Prostate gland (tissue), 2 donors: ENCODE measurements at regions not wholly inside any gene's neighbourhood (a gene's known extent, or its start where the extent isn't known, plus 50 kb on each side); places are given as distances from the start of the nearest gene placed in this dataset.

ENCODE experiments used
- DNase-seq: peaks from one replicate; pipeline ENCODE4 v3.0.0-alpha.2; 2019; ENCODE audit warnings: low spot score
- H3K27ac ChIP-seq, 2 donors: fragments of 200-600 bp; sonication (generic); 2 replicates each; pipeline ENCODE4 v1.5.1; 2017 to 2019
- H3K27me3 ChIP-seq: fragments of 200-600 bp; sonication (generic); replicated peaks from 2 replicates; pipeline ENCODE4 v1.5.1; 2019; ENCODE audit not compliant: insufficient read depth
- H3K36me3 ChIP-seq, 2 donors: fragments of 200-600 bp; sonication (generic); 1 replicate in 1 of 2; 2 replicates in 1 of 2; pipeline versions ENCODE4 v1.5.1 to v1.8.1; 2017 to 2019
- H3K4me1 ChIP-seq: fragments of 200-600 bp; sonication (generic); replicated peaks from 2 replicates; pipeline ENCODE4 v1.5.1; 2019
- H3K4me3 ChIP-seq, 2 donors: fragments of 200-600 bp; sonication (generic); 2 replicates each; pipeline ENCODE4 v1.5.1; 2017 to 2019
- H3K9me3 ChIP-seq: fragments of 200-600 bp; sonication (generic); 2 replicates; pipeline ENCODE4 v1.5.1; 2017
- CTCF ChIP-seq, 4 experiments: fragments of 200-600 bp in 2 of 4; fragments of 450-650 bp in 2 of 4; sonication (generic) in 2 of 4; IDR thresholded peaks; 1 replicate in 3 of 4; 2 replicates in 1 of 4; pipeline ENCODE4 v1.5.1; 2016 to 2019; ENCODE audit warnings: antibody characterized with exemption in 4 of 4, mild to moderate bottlenecking in 2 of 4, moderate library complexity in 2 of 4
- POLR2A ChIP-seq: fragments of 450-650 bp; IDR thresholded peaks from one replicate; pipeline ENCODE4 v1.6.1; 2016; ENCODE audit warnings: antibody characterized with exemption, mild to moderate bottlenecking
- POLR2AphosphoS5 ChIP-seq: sonication (generic); formaldehyde crosslinking; IDR thresholded peaks from one replicate; pipeline ENCODE4 v1.6.1; 2017; ENCODE audit warnings: antibody characterized with exemption
- WGBS: methylation state at CpG from one replicate; pipeline ENCODE4 v1.1.5; 2018; 5-methylcytosine and 5-hydroxymethylcytosine counted together
- intact Hi-C: fragments of 100-400 bp; cut with DNase I; formaldehyde crosslinking; loops from one replicate; pipeline ENCODE4 v1.14.2; 2022

- TF ChIP-seq POLR2A: no peak
- TF ChIP-seq POLR2AphosphoS5: no peak
- TF ChIP-seq CTCF (IDR thresholded peaks at IDR 0.05): no peak
- Histone ChIP-seq H3K4me3 (no peak overlapping the region), H3K27ac (no peak overlapping the region), H3K36me3 (no peaks in the 10 kb centered on the region), H3K9me3 (no peaks in the 10 kb centered on the region), H3K27me3 (peaks cover 3% of the 10 kb centered on the region), H3K4me1 (no peaks in the 10 kb centered on the region)
- no peak for DNase-seq
- intact Hi-C loops: no loop called here
- WGBS: 54% methylated on average over 5 of the region's 5 CpGs
Measured at GRCh38 chr9:126127591-126127990, 199.0 kb upstream of the MVB12B start.

DNA sequence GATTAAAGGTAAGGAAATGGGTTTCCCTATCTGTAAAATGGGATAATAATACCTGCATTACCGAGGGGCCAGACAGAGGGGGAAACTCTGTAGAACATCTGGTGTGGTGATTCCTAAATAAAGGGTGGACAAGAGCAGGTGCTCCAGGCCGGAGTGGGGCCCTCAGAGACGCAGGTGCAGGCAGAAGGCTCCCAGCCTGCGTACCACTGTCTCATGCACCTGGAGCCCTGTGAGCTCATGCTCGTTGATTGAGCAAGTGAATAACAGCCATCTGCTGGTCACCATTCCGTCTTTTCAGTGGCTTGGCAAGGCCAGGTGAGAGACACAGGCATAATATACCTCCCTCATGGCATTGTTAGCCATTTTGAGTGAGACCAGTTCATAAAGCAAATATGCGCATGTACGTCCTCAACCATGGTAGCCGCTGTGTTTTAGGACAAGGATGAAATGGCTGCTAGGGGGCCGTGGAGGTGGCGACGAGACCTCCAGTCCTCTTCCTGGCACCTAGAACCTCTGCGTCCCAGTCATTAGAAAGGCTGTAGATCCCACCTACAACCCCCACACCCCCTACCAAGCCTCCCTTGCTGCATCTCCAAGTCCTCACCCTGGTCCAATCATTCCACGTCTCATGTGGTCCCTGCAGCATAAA, 198.0 kb upstream of the MVB12B start:
- no peaks in the 10 kb centered on the region for H3K36me3 ChIP-seq
- no peak overlapping the region for H3K4me3 ChIP-seq
- H3K4me1 ChIP-seq: no peaks in the 10 kb centered on the region
- TF ChIP-seq POLR2A (no peak), POLR2AphosphoS5 (no peak), CTCF (IDR thresholded peaks at IDR 0.05) (no peak)
- H3K9me3 ChIP-seq: no peaks in the 10 kb centered on the region
- intact Hi-C loops: no loop called here
- WGBS: 90% methylated on average over 14 of the region's 14 CpGs
- DNase-seq: no peak
- H3K27me3 ChIP-seq: peaks cover 3% of the 10 kb centered on the region
- no peak overlapping the region for H3K27ac ChIP-seq

DNA sequence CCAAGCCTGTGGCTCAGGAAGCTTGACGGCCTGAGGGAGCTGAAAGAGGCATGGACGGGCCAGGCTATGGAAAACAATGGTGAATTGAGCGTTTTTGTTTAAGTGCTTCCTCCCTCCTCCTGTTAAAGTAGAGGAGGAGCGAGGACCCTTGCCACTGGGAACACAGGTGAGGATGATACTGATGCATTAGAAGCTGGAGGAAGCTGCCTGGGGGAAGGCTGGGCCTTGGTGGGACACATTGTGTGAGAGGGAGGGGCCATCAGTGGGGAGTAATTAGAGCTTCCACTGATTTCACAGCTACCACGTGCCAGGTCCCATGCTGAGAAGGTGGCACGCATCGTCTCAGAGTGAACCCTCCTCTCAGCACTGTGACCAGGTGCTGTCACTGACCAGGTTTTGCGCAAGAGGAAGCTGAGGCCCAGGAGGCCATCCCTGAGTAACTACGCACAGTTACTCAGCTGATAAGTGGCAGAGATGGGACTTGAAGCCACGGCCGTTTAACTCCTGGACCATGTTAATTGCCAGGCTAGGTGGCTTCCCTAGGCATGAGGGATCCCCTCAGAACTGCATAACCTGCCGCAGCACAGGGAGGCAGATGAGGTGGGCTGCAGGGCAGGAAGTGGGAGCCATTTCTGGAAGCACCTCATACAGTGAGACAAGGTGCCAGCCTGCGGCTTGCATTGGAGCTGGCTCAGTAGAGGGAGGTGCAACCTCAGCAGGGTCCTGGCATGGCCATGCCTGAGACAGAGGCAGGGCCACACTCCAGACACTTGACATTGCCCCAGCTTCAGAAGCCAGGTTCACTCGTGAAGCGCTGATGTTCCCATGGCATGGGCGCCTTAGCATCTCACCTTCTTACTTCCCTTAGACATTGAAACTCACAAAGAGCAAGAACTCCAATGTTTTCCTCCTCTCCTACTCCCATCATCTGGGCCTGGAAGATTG, 195.3 kb upstream of the MVB12B start:
- TF ChIP-seq POLR2AphosphoS5 (no peak), POLR2A (no peak), CTCF (IDR thresholded peaks at IDR 0.05) (no peak)
- H3K27ac ChIP-seq: no peak overlapping the region
- WGBS: 64% methylated on average over 15 of the region's 16 CpGs
- intact Hi-C loops: no loop called here
- H3K36me3 ChIP-seq: no peaks in the 10 kb centered on the region
- no peaks in the 10 kb centered on the region for H3K4me1 ChIP-seq
- H3K27me3 ChIP-seq: peaks cover 3% of the 10 kb centered on the region
- no peak overlapping the region for H3K4me3 ChIP-seq
- H3K9me3 ChIP-seq: no peaks in the 10 kb centered on the region
- peak; percentile 1 for DNase-seq

GRCh38 chr9:126132746-126133145, 193.9 kb upstream of the MVB12B start:
- no peak overlapping the region for H3K4me3 ChIP-seq
- no peak overlapping the region for H3K27ac ChIP-seq
- H3K36me3 ChIP-seq: no peaks in the 10 kb centered on the region
- no peaks in the 10 kb centered on the region for H3K9me3 ChIP-seq
- H3K27me3 ChIP-seq: peaks cover 3% of the 10 kb centered on the region
- intact Hi-C loops: no loop called here
- TF ChIP-seq POLR2AphosphoS5: no peak
- DNase-seq: no peak
- H3K4me1 ChIP-seq: no peaks in the 10 kb centered on the region

DNA sequence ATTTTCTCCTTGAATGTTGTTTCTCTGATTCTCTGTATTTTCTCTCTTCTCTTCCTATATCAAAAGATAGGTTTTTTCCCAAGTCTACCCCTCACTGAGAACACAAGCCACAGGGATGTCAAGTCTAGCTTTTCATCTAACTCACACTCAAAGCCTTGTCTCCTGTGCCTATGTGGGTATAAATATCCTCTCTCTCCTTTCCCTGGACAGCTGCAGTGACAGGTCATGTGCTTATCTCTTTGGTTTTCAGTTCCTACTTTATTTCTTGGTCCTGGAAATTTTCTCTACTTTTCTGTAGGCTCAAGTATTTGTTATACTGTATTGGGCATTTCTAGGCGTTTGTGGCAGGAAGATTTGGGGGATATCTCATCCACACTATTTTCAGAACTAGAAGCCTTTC, 182.4 kb upstream of the MVB12B start:
- TF ChIP-seq POLR2A: no peak
- intact Hi-C loops: no loop called here
- no peaks in the 10 kb centered on the region for H3K4me1 ChIP-seq
- H3K36me3 ChIP-seq: no peaks in the 10 kb centered on the region
- no peak overlapping the region for H3K27ac ChIP-seq
- WGBS: 63% methylated on average over 1 of the region's 1 CpG
- no peaks in the 10 kb centered on the region for H3K27me3 ChIP-seq
- no peak overlapping the region for H3K4me3 ChIP-seq
- DNase-seq: no peak
- no peaks in the 10 kb centered on the region for H3K9me3 ChIP-seq
